ENCODE measurements at regions not wholly inside any gene's neighbourhood (a gene's known extent, or its start where the extent isn't known, plus 50 kb on each side); places are given as distances from the start of the nearest gene placed in this dataset.

GRCh38 chr2:54372361-54372760 lies 83.8 kb upstream of the SPTBN1 start:
- no peak overlapping the region for H3K4me3 ChIP-seq (ENCODE audit: low read depth, low read length)
- TF ChIP-seq, protein P1, sequence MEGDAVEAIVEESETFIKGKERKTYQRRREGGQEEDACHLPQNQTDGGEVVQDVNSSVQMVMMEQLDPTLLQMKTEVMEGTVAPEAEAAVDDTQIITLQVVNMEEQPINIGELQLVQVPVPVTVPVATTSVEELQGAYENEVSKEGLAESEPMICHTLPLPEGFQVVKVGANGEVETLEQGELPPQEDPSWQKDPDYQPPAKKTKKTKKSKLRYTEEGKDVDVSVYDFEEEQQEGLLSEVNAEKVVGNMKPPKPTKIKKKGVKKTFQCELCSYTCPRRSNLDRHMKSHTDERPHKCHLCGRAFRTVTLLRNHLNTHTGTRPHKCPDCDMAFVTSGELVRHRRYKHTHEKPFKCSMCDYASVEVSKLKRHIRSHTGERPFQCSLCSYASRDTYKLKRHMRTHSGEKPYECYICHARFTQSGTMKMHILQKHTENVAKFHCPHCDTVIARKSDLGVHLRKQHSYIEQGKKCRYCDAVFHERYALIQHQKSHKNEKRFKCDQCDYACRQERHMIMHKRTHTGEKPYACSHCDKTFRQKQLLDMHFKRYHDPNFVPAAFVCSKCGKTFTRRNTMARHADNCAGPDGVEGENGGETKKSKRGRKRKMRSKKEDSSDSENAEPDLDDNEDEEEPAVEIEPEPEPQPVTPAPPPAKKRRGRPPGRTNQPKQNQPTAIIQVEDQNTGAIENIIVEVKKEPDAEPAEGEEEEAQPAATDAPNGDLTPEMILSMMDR (IDR thresholded peaks at IDR 0.05; ENCODE audit: insufficient read depth, low read depth, low read length), result no peak
- no peak for DNase-seq (ENCODE audit: low read depth)

GRCh38 chr2:54373855-54374254 lies 82.3 kb upstream of the SPTBN1 start:
- no peak for DNase-seq (ENCODE audit: low read depth)

GRCh38 chr2:54374591-54375364 lies 81.3 kb upstream of the SPTBN1 start:
- H3K4me3 ChIP-seq (ENCODE audit: low read depth, low read length), result no peak overlapping the region
- TF ChIP-seq, protein P1 (IDR thresholded peaks at IDR 0.05; ENCODE audit: insufficient read depth, low read depth, low read length), result no peak
- no peak for DNase-seq (ENCODE audit: low read depth)

More at GRCh38 chr2:54373855-54374254, 82.3 kb upstream of the SPTBN1 start:
- H3K4me3 ChIP-seq (ENCODE audit: low read depth, low read length), result no peak overlapping the region
- TF ChIP-seq, protein P1 (IDR thresholded peaks at IDR 0.05; ENCODE audit: insufficient read depth, low read depth, low read length), result no peak

DNA sequence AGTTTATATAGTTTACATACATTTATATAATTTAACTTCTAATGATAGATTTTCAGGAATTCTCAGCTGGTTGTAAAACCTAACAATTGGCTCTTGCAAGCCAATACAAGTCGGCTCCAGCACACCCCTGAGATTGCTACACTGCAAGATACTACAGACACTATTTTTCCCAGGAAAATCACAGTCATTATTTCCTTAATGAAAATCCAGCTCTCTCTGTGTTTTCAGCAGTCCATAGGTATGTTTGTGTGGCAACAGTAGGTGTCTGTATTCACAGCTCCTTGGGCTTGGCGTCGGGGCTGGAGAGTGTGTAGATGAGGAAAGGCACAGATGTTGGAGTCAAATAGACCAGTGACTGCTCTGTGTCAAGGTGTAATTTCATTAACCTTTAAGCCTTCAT lies 78.7 kb upstream of the SPTBN1 start:
- DNase-seq (ENCODE audit: low read depth), result no peak
- TF ChIP-seq, protein P1 (IDR thresholded peaks at IDR 0.05; ENCODE audit: insufficient read depth, low read depth, low read length), result no peak
- H3K4me3 ChIP-seq (ENCODE audit: low read depth, low read length), result no peak overlapping the region

- H3K4me3 ChIP-seq (ENCODE audit: low read depth, low read length), result no peak overlapping the region
- TF ChIP-seq, protein P1 (IDR thresholded peaks at IDR 0.05; ENCODE audit: insufficient read depth, low read depth, low read length), result no peak
- no peak for DNase-seq (ENCODE audit: low read depth)
These were observed 78.1 kb upstream of the SPTBN1 start for GRCh38 chr2:54377901-54378493.

DNA sequence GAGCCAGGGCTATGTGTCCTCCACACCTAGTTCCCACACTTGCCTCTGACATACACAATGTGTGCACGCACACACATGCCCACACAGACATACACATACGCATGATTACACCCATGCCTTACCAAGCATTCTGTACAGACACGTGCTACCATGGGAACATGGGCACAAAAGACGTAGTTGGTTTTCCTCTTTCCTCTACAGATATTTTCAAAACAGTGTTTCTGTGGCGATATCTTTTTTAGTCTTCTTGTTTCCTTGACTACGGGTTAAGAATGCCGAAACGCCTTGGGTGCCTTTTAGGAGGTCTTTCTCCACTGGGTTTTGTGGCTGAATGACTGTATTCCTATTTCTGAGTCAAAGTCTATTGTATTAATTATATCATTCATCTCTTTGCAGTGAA lies 75.5 kb upstream of the SPTBN1 start:
- TF ChIP-seq, protein P1 (IDR thresholded peaks at IDR 0.05; ENCODE audit: insufficient read depth, low read depth, low read length), result no peak
- no peak overlapping the region for H3K4me3 ChIP-seq (ENCODE audit: low read depth, low read length)
- DNase-seq (ENCODE audit: low read depth), result no peak

Data from fibroblast of villous mesenchyme (primary cell).